ENCODE measurements at regions not wholly inside any gene's neighbourhood (a gene's known extent, or its start where the extent isn't known, plus 50 kb on each side); places are given as distances from the start of the nearest gene placed in this dataset.
"Not testable (repeated sequence)": the region's sequence is repeated elsewhere in the genome, so short reads cannot be mapped to it uniquely, and the experiment has no call there.

DNA sequence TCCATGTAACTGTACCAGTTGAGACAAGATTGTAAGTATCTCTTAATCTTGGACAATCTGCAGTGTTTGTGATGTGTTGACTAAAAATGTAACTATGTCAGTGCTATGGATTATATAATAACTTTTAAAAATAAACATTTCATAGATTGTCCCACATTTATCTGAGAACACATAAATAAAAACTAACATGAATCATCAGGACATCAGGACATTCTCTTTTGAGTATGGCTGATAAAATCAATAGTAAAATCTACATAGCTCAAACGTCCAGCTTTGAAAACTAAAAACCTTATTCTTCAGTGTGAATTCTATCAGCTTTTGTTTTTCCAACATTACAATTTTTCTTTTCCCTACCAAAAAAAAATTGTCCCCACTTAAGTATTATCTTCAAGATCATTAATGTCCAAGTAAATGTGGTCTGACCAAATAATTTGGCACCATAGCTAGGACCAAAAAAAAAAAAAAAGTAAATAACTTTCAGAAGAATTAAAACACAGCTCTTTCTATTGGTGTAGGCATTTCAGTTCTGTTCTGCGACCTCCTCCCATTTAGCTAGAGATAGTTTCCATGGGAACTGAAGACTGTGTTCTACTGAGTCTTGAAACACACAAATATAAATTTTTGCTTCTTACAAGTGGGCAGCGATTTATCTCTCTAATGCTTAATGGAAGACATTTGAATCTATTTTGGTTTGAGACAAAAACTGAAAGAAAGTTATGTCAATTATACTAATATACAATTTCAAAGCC, 123.0 kb upstream of the SGCE start:
- no peaks in the 10 kb centered on the region for H3K36me3 ChIP-seq
- TF ChIP-seq, protein P1, sequence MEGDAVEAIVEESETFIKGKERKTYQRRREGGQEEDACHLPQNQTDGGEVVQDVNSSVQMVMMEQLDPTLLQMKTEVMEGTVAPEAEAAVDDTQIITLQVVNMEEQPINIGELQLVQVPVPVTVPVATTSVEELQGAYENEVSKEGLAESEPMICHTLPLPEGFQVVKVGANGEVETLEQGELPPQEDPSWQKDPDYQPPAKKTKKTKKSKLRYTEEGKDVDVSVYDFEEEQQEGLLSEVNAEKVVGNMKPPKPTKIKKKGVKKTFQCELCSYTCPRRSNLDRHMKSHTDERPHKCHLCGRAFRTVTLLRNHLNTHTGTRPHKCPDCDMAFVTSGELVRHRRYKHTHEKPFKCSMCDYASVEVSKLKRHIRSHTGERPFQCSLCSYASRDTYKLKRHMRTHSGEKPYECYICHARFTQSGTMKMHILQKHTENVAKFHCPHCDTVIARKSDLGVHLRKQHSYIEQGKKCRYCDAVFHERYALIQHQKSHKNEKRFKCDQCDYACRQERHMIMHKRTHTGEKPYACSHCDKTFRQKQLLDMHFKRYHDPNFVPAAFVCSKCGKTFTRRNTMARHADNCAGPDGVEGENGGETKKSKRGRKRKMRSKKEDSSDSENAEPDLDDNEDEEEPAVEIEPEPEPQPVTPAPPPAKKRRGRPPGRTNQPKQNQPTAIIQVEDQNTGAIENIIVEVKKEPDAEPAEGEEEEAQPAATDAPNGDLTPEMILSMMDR (IDR thresholded peaks at IDR 0.05): no peak
- no peak overlapping the region for H3K4me3 ChIP-seq
- DNase-seq (ENCODE audit: low spot score): no peak
- H3K27ac ChIP-seq: no peak overlapping the region
- no peaks in the 10 kb centered on the region for H3K9me3 ChIP-seq
- H3K27me3 ChIP-seq: no peaks in the 10 kb centered on the region
- H3K4me1 ChIP-seq: no peaks in the 10 kb centered on the region

DNA sequence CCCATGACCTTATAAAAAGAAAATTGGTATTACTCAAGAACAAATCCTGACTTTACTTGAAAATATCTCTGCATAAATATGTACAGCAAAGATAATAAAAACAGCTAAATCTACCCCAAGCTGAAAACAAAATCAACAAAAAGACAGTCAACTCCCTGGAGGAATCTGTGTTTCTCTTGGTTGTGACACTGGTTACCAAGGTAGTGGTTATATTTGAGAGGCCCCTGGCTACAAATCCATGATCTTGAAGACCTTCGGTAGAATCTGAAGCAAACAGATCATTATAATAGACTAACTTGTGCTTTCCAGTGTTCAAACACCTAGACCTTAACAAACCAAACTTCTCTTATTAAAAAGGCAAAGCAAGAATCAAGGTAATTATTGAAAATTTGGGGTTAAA, 123.9 kb upstream of the SGCE start:
- Histone ChIP-seq H3K27me3 (no peaks in the 10 kb centered on the region), H3K36me3 (no peaks in the 10 kb centered on the region), H3K4me1 (no peaks in the 10 kb centered on the region), H3K27ac (no peak overlapping the region), H3K9me3 (no peaks in the 10 kb centered on the region), H3K4me3 (no peak overlapping the region)
- no peak for DNase-seq (ENCODE audit: low spot score)
- TF ChIP-seq, protein P1 (IDR thresholded peaks at IDR 0.05): no peak

DNA sequence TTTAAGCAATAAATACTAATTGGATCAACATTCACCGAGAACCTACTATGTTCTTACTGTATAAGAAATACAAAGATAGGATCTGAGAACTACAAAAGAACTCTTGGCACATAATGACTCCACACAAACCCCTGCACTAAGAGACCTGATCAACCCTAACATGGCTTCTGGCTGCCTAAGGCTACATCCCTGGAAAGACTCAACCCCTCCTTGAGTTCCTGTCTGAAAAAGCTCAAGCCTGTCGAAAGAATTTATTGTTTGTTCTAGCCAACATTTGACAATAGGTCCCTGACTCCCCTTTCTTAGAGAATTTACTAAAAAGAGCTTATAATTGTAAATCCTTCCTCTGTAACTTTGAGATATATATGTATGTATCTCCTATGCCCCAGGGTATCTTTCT, 125.3 kb upstream of the SGCE start:
- Histone ChIP-seq H3K27ac (no peak overlapping the region), H3K36me3 (no peaks in the 10 kb centered on the region), H3K27me3 (no peaks in the 10 kb centered on the region), H3K4me3 (no peak overlapping the region), H3K9me3 (peaks cover 0 to 6% of the 10 kb centered on the region in 2 donors), H3K4me1 (no peaks in the 10 kb centered on the region)
- DNase-seq (ENCODE audit: low spot score): no peak
- TF ChIP-seq, protein P1 (IDR thresholded peaks at IDR 0.05): no peak

DNA sequence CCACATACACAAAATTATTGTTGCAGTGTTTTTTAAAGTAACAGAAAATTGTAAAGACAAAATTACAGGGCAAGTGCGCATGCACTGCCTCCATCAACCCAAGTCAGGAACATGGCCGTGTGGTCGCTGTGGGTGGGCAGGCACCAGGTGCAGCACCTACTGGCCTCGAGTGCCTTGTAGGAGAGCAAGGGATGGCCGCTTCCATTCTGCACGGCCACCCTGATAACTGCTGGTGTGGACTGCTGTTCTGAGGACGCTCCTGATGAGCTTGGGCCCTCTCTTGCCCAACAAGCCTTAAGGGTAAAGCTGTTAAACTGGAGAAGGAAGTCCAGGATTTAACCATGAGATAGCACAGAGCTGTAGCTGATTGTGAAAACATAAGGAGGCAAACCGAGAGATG, 124.6 kb upstream of the PPP1R9A start:
- Histone ChIP-seq H3K36me3 (no peaks in the 10 kb centered on the region), H3K4me3 (no peak overlapping the region), H3K9me3 (peaks cover 0 to 6% of the 10 kb centered on the region in 2 donors), H3K27me3 (no peaks in the 10 kb centered on the region), H3K27ac (no peak overlapping the region), H3K4me1 (no peaks in the 10 kb centered on the region)
- DNase-seq (ENCODE audit: low spot score): no peak
- TF ChIP-seq, protein P1 (IDR thresholded peaks at IDR 0.05): no peak

DNA sequence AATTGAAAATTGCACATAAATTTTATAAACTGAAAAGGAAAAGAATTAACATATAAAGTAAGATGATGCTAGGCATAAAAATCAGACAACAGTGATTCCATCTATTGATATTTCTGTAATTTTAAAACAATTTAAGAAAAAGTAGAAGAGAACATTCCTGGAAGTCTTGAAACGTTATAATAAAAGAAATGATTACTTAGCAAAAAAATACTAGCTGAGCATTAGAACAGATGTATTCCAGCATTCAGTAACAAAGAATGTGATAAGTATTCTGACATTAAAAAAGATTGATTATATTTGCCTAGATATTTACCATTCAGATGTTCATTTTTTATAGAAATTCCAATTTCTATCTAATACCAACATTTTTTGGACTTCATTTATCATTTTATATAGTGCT, 120.1 kb upstream of the PPP1R9A start:
- no peaks in the 10 kb centered on the region for H3K36me3 ChIP-seq
- TF ChIP-seq, protein P1 (IDR thresholded peaks at IDR 0.05): no peak
- no peak overlapping the region for H3K4me3 ChIP-seq
- no peaks in the 10 kb centered on the region for H3K27me3 ChIP-seq
- no peak overlapping the region for H3K27ac ChIP-seq
- H3K9me3 ChIP-seq: peaks cover 0 to 6% of the 10 kb centered on the region in 2 donors
- H3K4me1 ChIP-seq: no peaks in the 10 kb centered on the region
- DNase-seq (ENCODE audit: low spot score): no peak

DNA sequence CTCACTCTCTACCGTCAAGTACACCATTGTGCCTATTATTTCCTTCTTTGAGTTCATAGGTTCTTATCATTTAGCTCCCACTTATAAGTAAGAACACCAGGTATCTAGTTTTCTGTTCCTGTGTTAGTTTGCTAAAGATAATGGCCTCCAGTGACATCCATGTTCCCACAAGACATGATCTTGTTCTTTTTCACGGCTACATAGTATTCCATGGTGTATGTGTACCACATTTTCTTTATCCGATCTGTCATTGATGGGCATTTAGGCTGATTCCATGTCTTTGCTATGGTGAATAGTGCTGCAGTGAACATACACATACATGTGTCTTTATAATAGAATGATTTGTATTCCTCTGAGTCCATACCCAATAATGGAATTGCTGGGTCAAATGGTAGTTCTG, 119.0 kb upstream of the PPP1R9A start:
- H3K9me3 ChIP-seq; H3K36me3 ChIP-seq; H3K4me1 ChIP-seq; H3K4me3 ChIP-seq; H3K27ac ChIP-seq; DNase-seq (ENCODE audit: low spot score); H3K27me3 ChIP-seq: not testable (repeated sequence)

Measured in right atrium auricular region (tissue), 2 donors.